ENCODE measurements at regions not wholly inside any gene's neighbourhood (a gene's known extent, or its start where the extent isn't known, plus 50 kb on each side); places are given as distances from the start of the nearest gene placed in this dataset.
"Not testable (repeated sequence)": the region's sequence is repeated elsewhere in the genome, so short reads cannot be mapped to it uniquely, and the experiment has no call there.

DNA sequence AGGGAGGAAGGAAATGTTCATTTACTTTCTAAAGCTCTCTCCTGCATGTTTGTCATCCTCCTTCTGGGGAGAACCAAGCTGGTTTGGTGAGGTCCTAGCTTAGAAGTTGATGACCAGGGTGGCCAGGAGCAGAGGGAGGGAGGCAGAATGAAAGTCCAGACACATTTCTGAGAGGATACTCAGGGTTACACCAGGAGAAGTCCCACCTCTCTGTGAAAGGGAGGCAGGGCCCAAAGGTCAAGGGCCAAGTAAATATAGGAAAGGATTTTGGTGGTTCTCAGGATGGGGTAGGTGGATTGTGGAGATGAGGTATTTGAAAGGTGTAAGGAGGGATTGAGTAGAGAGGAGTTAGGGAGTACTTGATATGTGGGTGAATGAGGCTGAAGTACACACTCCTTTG, 58.0 kb upstream of the FBXO11 start:
- TF ChIP-seq, protein P1, sequence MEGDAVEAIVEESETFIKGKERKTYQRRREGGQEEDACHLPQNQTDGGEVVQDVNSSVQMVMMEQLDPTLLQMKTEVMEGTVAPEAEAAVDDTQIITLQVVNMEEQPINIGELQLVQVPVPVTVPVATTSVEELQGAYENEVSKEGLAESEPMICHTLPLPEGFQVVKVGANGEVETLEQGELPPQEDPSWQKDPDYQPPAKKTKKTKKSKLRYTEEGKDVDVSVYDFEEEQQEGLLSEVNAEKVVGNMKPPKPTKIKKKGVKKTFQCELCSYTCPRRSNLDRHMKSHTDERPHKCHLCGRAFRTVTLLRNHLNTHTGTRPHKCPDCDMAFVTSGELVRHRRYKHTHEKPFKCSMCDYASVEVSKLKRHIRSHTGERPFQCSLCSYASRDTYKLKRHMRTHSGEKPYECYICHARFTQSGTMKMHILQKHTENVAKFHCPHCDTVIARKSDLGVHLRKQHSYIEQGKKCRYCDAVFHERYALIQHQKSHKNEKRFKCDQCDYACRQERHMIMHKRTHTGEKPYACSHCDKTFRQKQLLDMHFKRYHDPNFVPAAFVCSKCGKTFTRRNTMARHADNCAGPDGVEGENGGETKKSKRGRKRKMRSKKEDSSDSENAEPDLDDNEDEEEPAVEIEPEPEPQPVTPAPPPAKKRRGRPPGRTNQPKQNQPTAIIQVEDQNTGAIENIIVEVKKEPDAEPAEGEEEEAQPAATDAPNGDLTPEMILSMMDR (IDR thresholded peaks at IDR 0.05; ENCODE audit: low read length, missing control alignments), result no peak
- no peak overlapping the region for H3K4me3 ChIP-seq (replicated peaks; ENCODE audit: low read depth, low read length)
- DNase-seq (ENCODE audit: low read depth), result no peak

DNA sequence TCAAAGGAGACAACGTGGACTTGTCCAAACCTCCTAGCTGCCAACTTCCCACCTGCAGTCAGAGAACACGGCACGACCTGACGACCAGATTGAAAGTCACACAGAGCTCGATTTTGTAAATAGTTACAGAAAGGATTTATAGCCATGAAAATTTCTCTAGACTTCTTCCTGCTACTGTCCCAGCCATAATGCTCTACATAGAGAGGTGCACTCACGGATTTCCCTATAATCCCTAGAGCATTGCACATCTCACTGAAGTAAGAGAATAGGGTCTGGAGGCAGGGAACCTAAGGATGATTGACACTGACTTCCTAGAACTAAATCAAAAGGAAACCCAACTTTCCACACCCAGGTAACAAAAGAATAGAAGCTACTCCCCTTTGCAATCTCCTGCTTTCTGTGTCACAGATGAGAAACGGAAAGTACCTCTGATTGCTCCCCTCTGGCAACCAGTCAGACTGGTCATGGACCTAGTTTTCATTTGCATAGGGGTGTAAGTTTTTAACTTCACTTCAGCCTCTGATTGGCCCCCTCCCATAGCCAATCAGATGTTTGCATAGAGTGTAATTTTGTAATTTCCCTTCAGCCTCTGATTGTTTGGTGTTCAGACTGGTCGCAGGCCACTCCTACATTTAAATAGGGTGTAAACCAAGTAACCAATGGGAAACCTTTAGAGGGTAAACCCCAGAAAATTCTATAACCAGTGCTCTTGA, 58.6 kb upstream of the FBXO11 start:
- DNase-seq (ENCODE audit: low read depth), result no peak
- H3K4me3 ChIP-seq (replicated peaks; ENCODE audit: low read depth, low read length), result no peak overlapping the region
- TF ChIP-seq, protein P1 (IDR thresholded peaks at IDR 0.05; ENCODE audit: low read length, missing control alignments), result no peak

DNA sequence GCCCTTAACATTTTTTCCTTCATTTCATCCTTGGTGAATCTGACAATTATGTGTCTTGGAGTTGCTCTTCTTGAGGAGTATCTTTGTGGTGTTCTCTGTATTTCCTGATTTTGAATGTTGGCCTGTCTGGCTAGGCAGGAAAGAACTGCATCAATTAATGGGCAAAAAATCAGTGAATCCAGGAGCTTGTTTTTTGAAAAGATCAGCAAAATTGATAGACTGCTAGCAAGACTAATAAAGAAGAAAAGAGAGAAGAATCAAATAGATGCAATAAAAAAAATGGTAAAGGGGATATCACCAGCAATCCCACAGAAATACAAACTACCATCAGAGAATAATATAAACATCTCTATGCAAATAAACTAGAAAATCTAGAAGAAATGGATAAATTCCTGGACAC, 70.4 kb upstream of the FBXO11 start:
- not testable (repeated sequence) for H3K4me3 ChIP-seq (replicated peaks; ENCODE audit: low read depth, low read length); DNase-seq (ENCODE audit: low read depth)

DNA sequence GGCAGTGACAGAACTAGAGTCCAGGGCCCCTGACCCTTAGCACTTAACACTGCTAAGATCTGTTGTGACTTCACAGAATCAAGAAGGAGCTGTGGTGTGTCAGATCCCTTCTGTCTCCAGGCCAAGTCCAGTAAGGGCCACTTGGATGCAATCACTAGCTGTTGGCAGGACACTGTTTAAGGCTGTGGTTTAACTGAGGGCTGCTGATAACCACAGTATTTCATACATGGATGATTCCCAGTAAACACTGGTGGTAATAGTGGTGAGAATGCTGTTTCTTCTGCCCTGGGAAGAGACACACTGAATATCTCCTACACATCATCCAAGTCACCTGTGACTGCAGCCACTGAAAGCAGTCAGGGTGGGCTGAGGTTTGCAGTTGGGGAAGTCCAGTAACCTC, 77.7 kb upstream of the FBXO11 start:
- peak; percentile 2 for DNase-seq (ENCODE audit: low read depth)

DNA sequence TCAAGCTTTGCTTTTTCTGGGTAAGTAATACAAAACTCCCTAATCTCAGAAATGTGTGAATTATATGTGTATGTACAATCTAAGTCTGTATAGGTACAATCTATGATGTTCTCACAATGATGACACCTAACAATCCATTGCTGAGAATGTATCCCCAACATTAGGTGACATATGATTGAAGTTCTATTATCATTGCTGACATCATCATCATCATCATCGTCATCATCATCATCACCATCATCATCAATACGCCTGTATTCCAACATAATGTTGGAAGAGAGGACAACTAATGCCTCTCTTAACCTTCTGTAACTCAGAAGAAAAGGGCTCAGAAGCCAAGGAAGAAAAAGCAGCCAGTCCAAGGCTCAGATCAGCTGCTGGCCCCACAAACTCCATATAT, 84.2 kb upstream of the FBXO11 start:
- no peak for DNase-seq (ENCODE audit: low read depth)
- no peak overlapping the region for H3K4me3 ChIP-seq (replicated peaks; ENCODE audit: low read depth, low read length)
- TF ChIP-seq, protein P1 (IDR thresholded peaks at IDR 0.05; ENCODE audit: low read length, missing control alignments), result no peak

More for the DNA sequence above, 77.7 kb upstream of the FBXO11 start:
- no peak overlapping the region for H3K4me3 ChIP-seq (replicated peaks; ENCODE audit: low read depth, low read length)
- TF ChIP-seq, protein P1 (IDR thresholded peaks at IDR 0.05; ENCODE audit: low read length, missing control alignments), result no peak

DNA sequence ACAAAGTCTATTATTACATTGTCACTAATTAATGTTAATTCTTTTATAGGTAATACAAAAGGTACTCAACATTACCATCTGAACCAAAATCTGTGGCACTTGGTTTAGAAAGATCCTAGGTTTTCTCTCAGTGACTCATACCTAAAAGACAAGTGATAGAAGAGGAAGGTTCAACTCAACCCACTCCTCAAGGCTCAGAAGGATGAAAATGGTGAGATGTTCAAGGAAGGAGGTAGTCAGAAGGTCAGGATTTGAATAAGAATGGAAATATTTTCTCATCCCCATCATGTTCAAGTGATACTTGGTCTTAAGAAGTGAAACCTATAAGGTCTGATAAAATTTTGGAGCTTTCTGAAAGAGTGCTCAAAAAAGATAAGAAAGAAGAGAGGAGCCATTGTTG, 86.4 kb upstream of the FBXO11 start:
- TF ChIP-seq, protein P1 (IDR thresholded peaks at IDR 0.05; ENCODE audit: low read length, missing control alignments), result no peak
- no peak for DNase-seq (ENCODE audit: low read depth)
- no peak overlapping the region for H3K4me3 ChIP-seq (replicated peaks; ENCODE audit: low read depth, low read length)

DNA sequence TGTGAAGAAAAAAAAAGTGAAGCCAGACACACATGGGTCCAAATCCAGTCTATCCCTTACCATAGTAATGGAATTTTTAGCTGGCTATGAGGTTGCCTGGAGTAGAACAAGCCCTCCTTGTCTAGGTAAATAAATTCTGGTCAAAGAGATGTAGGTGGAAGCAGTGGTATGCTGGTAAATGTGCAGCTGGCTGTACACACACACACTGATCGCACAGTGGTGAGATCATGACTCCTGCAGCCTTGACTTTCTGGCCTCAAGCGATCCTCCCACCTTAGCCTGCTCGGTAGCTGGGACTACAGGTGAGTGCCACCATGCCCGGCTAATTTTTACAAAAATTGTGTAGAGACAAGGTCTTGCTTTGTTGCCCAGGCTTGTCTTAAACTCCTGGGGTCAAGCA, 90.5 kb upstream of the FBXO11 start:
- no peak overlapping the region for H3K4me3 ChIP-seq (replicated peaks; ENCODE audit: low read depth, low read length)
- TF ChIP-seq, protein P1 (IDR thresholded peaks at IDR 0.05; ENCODE audit: low read length, missing control alignments), result no peak
- DNase-seq (ENCODE audit: low read depth), result no peak

Data from fibroblast of pulmonary artery (primary cell).